ENCODE measurements at regions not wholly inside any gene's neighbourhood (a gene's known extent, or its start where the extent isn't known, plus 50 kb on each side); places are given as distances from the start of the nearest gene placed in this dataset.

DNA sequence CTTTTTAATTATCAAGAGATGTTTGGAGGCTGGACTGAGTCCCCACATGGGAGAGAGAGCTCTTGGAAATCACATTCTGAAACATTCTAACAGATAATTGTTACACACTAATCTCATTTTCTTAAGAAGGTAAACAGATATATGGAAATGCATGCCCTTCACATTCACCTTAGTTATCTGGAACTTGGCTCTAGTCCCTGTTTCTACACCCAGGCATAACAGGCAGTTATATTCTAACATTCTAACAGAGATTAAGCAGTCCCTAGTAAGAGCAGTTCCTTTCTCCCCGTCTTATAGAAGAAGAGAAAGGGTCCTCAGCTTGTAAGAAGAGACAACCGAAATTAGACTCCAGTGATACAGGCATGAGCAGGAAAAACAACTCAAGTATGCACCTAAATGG is 385.4 kb downstream of the SOX11 start:
- H3K36me3 ChIP-seq (ENCODE audit: low read depth): no peaks in the 10 kb centered on the region
- no peaks in the 10 kb centered on the region for H3K4me1 ChIP-seq (ENCODE audit: insufficient read depth, poor library complexity, severe bottlenecking)
- no peak overlapping the region for H3K27ac ChIP-seq (ENCODE audit: poor library complexity, severe bottlenecking)
- DNase-seq (ENCODE audit: low spot score): no peak
- TF ChIP-seq, protein P1, sequence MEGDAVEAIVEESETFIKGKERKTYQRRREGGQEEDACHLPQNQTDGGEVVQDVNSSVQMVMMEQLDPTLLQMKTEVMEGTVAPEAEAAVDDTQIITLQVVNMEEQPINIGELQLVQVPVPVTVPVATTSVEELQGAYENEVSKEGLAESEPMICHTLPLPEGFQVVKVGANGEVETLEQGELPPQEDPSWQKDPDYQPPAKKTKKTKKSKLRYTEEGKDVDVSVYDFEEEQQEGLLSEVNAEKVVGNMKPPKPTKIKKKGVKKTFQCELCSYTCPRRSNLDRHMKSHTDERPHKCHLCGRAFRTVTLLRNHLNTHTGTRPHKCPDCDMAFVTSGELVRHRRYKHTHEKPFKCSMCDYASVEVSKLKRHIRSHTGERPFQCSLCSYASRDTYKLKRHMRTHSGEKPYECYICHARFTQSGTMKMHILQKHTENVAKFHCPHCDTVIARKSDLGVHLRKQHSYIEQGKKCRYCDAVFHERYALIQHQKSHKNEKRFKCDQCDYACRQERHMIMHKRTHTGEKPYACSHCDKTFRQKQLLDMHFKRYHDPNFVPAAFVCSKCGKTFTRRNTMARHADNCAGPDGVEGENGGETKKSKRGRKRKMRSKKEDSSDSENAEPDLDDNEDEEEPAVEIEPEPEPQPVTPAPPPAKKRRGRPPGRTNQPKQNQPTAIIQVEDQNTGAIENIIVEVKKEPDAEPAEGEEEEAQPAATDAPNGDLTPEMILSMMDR (IDR thresholded peaks at IDR 0.05; ENCODE audit: poor library complexity, severe bottlenecking): no peak
- H3K9me3 ChIP-seq (ENCODE audit: severe bottlenecking): no peaks in the 10 kb centered on the region
- ATAC-seq (ENCODE audit: low read depth): no peak
- no peak overlapping the region for H3K4me3 ChIP-seq (ENCODE audit: severe bottlenecking)
- no peaks in the 10 kb centered on the region for H3K27me3 ChIP-seq (ENCODE audit: insufficient read depth, poor library complexity, severe bottlenecking)

DNA sequence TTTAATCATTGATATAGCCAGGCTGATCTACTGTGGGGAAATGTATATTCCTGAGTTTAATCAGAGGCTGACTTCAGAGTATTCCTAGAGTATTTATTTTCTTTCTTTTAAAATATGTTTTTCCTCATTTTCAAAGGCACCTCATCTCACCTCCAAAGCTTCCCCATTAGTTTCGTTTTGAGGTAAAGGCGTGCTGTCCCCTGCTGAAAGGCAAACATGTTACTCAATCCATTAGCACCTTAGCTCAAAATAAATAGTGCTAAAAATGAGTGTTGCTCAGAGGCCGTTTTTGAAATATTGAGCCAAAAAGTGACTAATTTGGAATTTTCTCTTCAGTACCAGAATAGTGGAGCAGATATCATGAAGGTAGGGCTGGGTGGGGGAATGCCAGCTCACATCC is 386.2 kb downstream of the SOX11 start:
- H3K4me1 ChIP-seq (ENCODE audit: insufficient read depth, poor library complexity, severe bottlenecking): no peaks in the 10 kb centered on the region
- no peaks in the 10 kb centered on the region for H3K27me3 ChIP-seq (ENCODE audit: insufficient read depth, poor library complexity, severe bottlenecking)
- TF ChIP-seq, protein P1 (IDR thresholded peaks at IDR 0.05; ENCODE audit: poor library complexity, severe bottlenecking): no peak
- H3K9me3 ChIP-seq (ENCODE audit: severe bottlenecking): no peaks in the 10 kb centered on the region
- DNase-seq (ENCODE audit: low spot score): no peak
- ATAC-seq (ENCODE audit: low read depth): no peak
- H3K4me3 ChIP-seq (ENCODE audit: severe bottlenecking): no peak overlapping the region
- no peaks in the 10 kb centered on the region for H3K36me3 ChIP-seq (ENCODE audit: low read depth)
- no peak overlapping the region for H3K27ac ChIP-seq (ENCODE audit: poor library complexity, severe bottlenecking)

DNA sequence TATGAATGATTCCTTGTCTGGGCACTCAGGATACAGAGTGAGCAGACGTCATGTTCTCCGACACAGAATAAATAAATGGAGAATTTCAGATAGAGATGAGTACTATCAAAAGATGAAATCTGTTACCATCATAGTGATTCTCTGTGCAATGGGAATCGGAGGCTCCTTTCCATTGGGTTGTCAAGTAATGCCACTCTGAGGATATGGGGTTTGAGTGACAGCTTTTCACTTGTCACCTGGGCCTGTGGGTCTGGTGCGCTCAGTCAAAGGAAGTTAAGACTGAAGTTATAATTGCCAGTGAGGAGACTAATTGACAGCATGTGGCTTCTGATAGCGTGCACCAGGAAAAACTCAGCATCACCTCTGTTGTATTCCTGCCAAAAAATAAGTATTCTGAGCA is 387.2 kb downstream of the SOX11 start:
- no peak for ATAC-seq (ENCODE audit: low read depth)
- Histone ChIP-seq H3K9me3 (ENCODE audit: severe bottlenecking) (no peaks in the 10 kb centered on the region), H3K27ac (ENCODE audit: poor library complexity, severe bottlenecking) (no peak overlapping the region), H3K4me3 (ENCODE audit: severe bottlenecking) (no peak overlapping the region), H3K36me3 (ENCODE audit: low read depth) (no peaks in the 10 kb centered on the region), H3K4me1 (ENCODE audit: insufficient read depth, poor library complexity, severe bottlenecking) (no peaks in the 10 kb centered on the region), H3K27me3 (ENCODE audit: insufficient read depth, poor library complexity, severe bottlenecking) (no peaks in the 10 kb centered on the region)
- TF ChIP-seq, protein P1 (IDR thresholded peaks at IDR 0.05; ENCODE audit: poor library complexity, severe bottlenecking): no peak
- no peak for DNase-seq (ENCODE audit: low spot score)

DNA sequence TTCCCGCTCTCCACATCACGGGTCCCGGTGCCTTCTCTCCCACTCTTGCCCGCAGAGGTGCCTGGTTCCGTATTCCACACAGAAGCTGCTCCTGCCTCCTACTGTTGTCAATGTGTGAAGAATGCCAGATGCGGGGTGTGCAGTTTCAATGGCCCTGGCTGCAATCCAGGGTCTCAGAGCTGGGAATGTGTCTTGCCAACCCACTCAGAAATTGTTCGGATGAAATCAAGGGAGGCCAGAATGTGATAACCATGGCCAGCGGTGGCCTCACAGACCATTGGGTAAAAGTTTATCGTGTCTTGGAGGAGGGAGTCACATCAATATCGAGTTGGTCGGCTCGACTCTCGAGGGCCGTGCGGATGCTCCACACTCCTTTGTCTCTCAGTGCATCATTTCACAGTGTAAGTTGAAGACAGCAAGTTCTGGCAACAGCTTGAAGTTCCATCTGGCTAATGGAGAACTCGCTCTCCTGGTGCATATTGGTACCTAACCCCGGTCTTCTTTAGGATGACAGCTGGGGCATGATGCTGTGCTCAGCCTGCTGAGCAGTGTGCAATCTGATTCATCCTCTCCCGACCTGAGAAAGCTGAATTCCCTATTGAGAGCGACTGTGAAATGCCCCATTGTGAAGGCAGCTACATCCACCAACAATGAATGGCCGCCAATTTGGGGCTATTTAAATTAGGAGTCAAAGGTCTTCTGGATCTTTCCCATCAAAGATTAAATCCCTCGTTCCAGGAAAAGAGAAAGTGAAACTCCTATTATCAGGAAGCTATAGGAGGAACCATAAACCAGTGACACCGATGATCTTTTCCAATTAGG is 389.0 kb downstream of the SOX11 start:
- no peaks in the 10 kb centered on the region for H3K9me3 ChIP-seq (ENCODE audit: severe bottlenecking)
- no peaks in the 10 kb centered on the region for H3K4me1 ChIP-seq (ENCODE audit: insufficient read depth, poor library complexity, severe bottlenecking)
- H3K4me3 ChIP-seq (ENCODE audit: severe bottlenecking): no peak overlapping the region
- H3K36me3 ChIP-seq (ENCODE audit: low read depth): no peaks in the 10 kb centered on the region
- ATAC-seq (ENCODE audit: low read depth) (no peak; the same call in 2 of the 3 replicates), DNase-seq (ENCODE audit: low spot score) (no peak)
- TF ChIP-seq, protein P1 (IDR thresholded peaks at IDR 0.05; ENCODE audit: poor library complexity, severe bottlenecking): no peak
- H3K27ac ChIP-seq (ENCODE audit: poor library complexity, severe bottlenecking): no peak overlapping the region
- no peaks in the 10 kb centered on the region for H3K27me3 ChIP-seq (ENCODE audit: insufficient read depth, poor library complexity, severe bottlenecking)

DNA sequence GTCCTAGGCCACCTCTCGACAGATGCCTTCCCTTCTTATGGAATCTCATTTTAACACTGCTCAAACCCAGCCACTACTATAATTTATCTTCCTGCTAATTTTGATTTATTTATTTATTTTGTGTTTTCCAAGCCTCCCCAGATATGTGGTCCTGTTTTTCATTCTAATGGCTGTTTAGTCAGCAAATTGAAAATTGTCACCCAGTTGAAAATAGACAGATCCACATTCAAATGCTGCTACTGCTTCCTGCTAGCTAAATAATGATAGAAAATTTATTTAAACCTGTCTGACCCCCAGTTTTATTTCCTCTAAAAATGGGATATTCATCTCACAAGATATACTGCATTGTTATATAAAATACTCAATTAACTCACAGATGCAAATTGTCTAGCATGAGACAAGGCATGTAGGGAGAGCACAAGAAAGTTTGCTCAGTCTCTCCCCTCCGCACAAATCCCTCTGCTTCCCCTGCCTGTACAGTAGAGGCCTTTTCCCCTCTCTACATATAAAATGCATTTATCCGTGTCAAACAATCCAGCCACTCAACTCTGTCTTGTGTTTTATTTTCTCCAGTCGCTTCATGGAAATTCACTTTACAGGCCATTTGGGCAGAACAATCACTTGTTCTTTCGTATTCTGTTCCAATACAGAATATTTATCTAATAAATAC is 389.9 kb downstream of the SOX11 start:
- ATAC-seq (ENCODE audit: low read depth) (no peak), DNase-seq (ENCODE audit: low spot score) (no peak)
- TF ChIP-seq, protein P1 (IDR thresholded peaks at IDR 0.05; ENCODE audit: poor library complexity, severe bottlenecking): no peak
- no peak overlapping the region for H3K27ac ChIP-seq (ENCODE audit: poor library complexity, severe bottlenecking)
- H3K36me3 ChIP-seq (ENCODE audit: low read depth): no peaks in the 10 kb centered on the region
- H3K4me3 ChIP-seq (ENCODE audit: severe bottlenecking): no peak overlapping the region
- no peaks in the 10 kb centered on the region for H3K27me3 ChIP-seq (ENCODE audit: insufficient read depth, poor library complexity, severe bottlenecking)
- no peaks in the 10 kb centered on the region for H3K4me1 ChIP-seq (ENCODE audit: insufficient read depth, poor library complexity, severe bottlenecking)
- no peaks in the 10 kb centered on the region for H3K9me3 ChIP-seq (ENCODE audit: severe bottlenecking)

Measured in RWPE2 (cell line).